Endothelial cell of umbilical vein (primary cell): ENCODE measurements at regions not wholly inside any gene's neighbourhood (a gene's known extent, or its start where the extent isn't known, plus 50 kb on each side); places are given as distances from the start of the nearest gene placed in this dataset.

ENCODE experiments used
- BruUV-seq: library from RNA; stranded (reverse); fragments of 400-500 nt; replicated peaks from 2 replicates; lab custom pipeline; 2021; lab: Mats Ljungman, UMichigan
- CTCF ChIA-PET: fragments of 300-600, 350-600 bp; sonication (Branson Sonifier 250); formaldehyde crosslinking; loops from one replicate; lab custom pipeline; 2021; ENCODE audit warnings: antibody characterized with exemption, inconsistent platforms; lab: Charles Lee
- POLR2A ChIA-PET: fragments of 300-600, 350-600 bp; sonication (Branson Sonifier 250); formaldehyde crosslinking; loops from one replicate; lab custom pipeline; 2021; ENCODE audit warnings: antibody characterized with exemption, inconsistent platforms; lab: Charles Lee
- DNase-seq: peaks from one replicate; pipeline ENCODE4 v3.0.0-alpha.2; 2011; ENCODE audit warnings: low read depth, low spot score
- FAIRE-seq: peaks from 2 replicates; lab custom pipeline; 2011; peaks lifted over from hg19 to GRCh38; lab: Jason Lieb, UNC
- H2AFZ ChIP-seq: 2 replicates; pipeline ENCODE4 v1.6.0; 2012; ENCODE audit warnings: low read depth, low read length, control low read depth, inconsistent platforms
- H3K27ac ChIP-seq: 2 replicates; pipeline ENCODE4 v1.5.1; 2011; ENCODE audit warnings: low read depth, mild to moderate bottlenecking, control low read depth, low read length, moderate library complexity; ENCODE audit not compliant: insufficient read depth
- H3K27me3 ChIP-seq, 2 experiments: 2 replicates each; pipeline versions ENCODE4 v1.6.0 to v1.6.1; 2011; ENCODE audit warnings: low read length in 2 of 2, mixed read lengths in 1 of 2; ENCODE audit not compliant: control insufficient read depth in 2 of 2, insufficient read depth in 2 of 2
- H3K36me3 ChIP-seq, 2 experiments: 2 replicates in 1 of 2; 3 replicates in 1 of 2; pipeline ENCODE4 v1.5.1; 2011; ENCODE audit warnings: low read length in 2 of 2, mild to moderate bottlenecking in 1 of 2, moderate library complexity in 1 of 2; ENCODE audit not compliant: control insufficient read depth in 2 of 2, insufficient read depth in 2 of 2; ENCODE audit errors: extremely low read depth in 1 of 2
- H3K4me1 ChIP-seq: 3 replicates; pipeline ENCODE4 v1.5.1; 2011; ENCODE audit warnings: mild to moderate bottlenecking, low read length; ENCODE audit not compliant: control insufficient read depth, insufficient read depth; ENCODE audit errors: extremely low read depth
- H3K4me2 ChIP-seq: 2 replicates; pipeline ENCODE4 v1.6.1; 2011; ENCODE audit warnings: low read length, control low read depth, mixed read lengths; ENCODE audit not compliant: insufficient read depth
- H3K4me3 ChIP-seq, 3 experiments: fragments of 200-600 bp in 1 of 3; sonication (generic), shearing (Covaris generic) in 1 of 3; replicated peaks in 1 of 3; 2 replicates each; pipeline ENCODE4 v1.5.1; 2011 to 2016; ENCODE audit warnings: control low read depth in 3 of 3, low read length in 3 of 3, mild to moderate bottlenecking in 2 of 3, inconsistent platforms in 1 of 3, low read depth in 1 of 3, moderate library complexity in 1 of 3; ENCODE audit not compliant: insufficient read depth in 1 of 3
- H3K79me2 ChIP-seq: 2 replicates; pipeline ENCODE4 v1.6.0; 2012; ENCODE audit warnings: low read length, inconsistent platforms; ENCODE audit not compliant: control insufficient read depth, insufficient read depth
- H3K9ac ChIP-seq: replicated peaks from 2 replicates; pipeline ENCODE3; 2011; ENCODE audit warnings: low read length, control low read depth; ENCODE audit not compliant: insufficient read depth; ENCODE audit errors: extremely low read depth
- H3K9me1 ChIP-seq: replicated peaks from 3 replicates; pipeline ENCODE4 v1.6.0; 2011; ENCODE audit warnings: mild to moderate bottlenecking, low read length; ENCODE audit not compliant: control insufficient read depth, insufficient read depth; ENCODE audit errors: extremely low read depth
- H3K9me3 ChIP-seq: replicated peaks from 2 replicates; pipeline ENCODE4 v1.5.1; 2012; ENCODE audit warnings: low read length, inconsistent platforms; ENCODE audit not compliant: control insufficient read depth, insufficient read depth
- H4K20me1 ChIP-seq: replicated peaks from 2 replicates; pipeline ENCODE3; 2011; ENCODE audit warnings: mild to moderate bottlenecking, low read length; ENCODE audit not compliant: control insufficient read depth, insufficient read depth; ENCODE audit errors: extremely low read depth
- EZH2 ChIP-seq: IDR thresholded peaks from 2 replicates; pipeline ENCODE4 v1.6.1; 2012; ENCODE audit warnings: borderline replicate concordance, low read depth, mild to moderate bottlenecking, moderate library complexity, low read length, inconsistent platforms; ENCODE audit not compliant: severe bottlenecking
- FOS ChIP-seq: IDR thresholded peaks from 2 replicates; pipeline ENCODE4 v1.6.1; 2011; ENCODE audit warnings: mild to moderate bottlenecking, low read length, moderate library complexity, borderline replicate concordance; ENCODE audit not compliant: insufficient read depth
- GATA2 ChIP-seq: IDR thresholded peaks from 2 replicates; pipeline ENCODE4 v1.7.0; 2011; ENCODE audit warnings: low read depth, mild to moderate bottlenecking, moderate library complexity, mixed read lengths, low read length; ENCODE audit not compliant: insufficient read length, insufficient read depth
- JUN ChIP-seq: IDR thresholded peaks from 2 replicates; pipeline ENCODE4 v1.6.1; 2011; ENCODE audit warnings: borderline replicate concordance, low read depth; ENCODE audit not compliant: insufficient read length, insufficient read depth
- MAX ChIP-seq: IDR thresholded peaks from 2 replicates; pipeline ENCODE4 v1.6.1; 2011; ENCODE audit not compliant: insufficient read depth, insufficient read length
- MYC ChIP-seq: IDR thresholded peaks from one replicate; pipeline ENCODE4 v1.6.1; 2011; ENCODE audit warnings: mild to moderate bottlenecking, low read depth, low read length
- POLR2A ChIP-seq: IDR thresholded peaks from 2 replicates; pipeline ENCODE4 v1.6.1; 2012; ENCODE audit warnings: low read depth, mild to moderate bottlenecking, control low read depth, low read length
- dilution Hi-C: fragments of 300-500 bp; cut with MboI; formaldehyde crosslinking; loops from one replicate; pipeline ENCODE4 v1.15.0; 2019; ENCODE audit warnings: low sequenced_read_pairs; ENCODE audit not compliant: extremely low pct_ligation_motif_present
- intact Hi-C: fragments of 100-400 bp; cut with micrococcal nuclease; formaldehyde crosslinking; loops from one replicate; pipeline ENCODE4 v1.10.0; 2022
- TF ChIP-seq, protein P1 (sequence below), 2 donors: IDR thresholded peaks; 1 replicate in 1 of 2; 2 replicates in 1 of 2; pipeline ENCODE4 v1.5.1; 2011; ENCODE audit warnings: low read length in 2 of 2, mild to moderate bottlenecking in 2 of 2, moderate library complexity in 2 of 2, control low read depth in 1 of 2, inconsistent platforms in 1 of 2, low read depth in 1 of 2; ENCODE audit not compliant: insufficient read depth in 1 of 2; ENCODE audit errors: extremely low read depth in 1 of 2

DNA sequence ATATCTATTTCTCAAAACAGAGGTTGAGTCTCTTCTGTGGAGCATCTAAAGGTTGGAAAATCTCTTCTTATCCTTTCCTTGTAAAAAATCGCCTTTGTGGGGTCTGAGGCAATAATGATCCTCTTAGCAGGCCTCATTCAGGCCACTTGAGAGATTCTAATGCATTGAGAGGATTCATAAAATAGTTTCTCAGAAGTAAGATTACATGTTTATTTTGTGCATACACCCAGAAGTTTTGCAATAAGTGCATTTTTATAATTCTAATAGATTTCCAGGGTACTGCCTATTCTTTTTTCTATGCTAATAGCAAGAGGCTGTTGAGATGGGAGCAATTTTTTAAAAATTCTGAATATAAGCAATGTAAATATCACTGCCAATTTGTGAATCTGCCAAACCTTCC, 342.2 kb upstream of the KLF12 start:
- no peaks in the 10 kb centered on the region for H3K4me1 ChIP-seq
- DNase-seq (no peak), FAIRE-seq (no peak)
- dilution Hi-C loops (no loop called here), intact Hi-C loops (no loop called here)
- POLR2A ChIA-PET: no interaction called here
- no peaks in the 10 kb centered on the region for H3K36me3 ChIP-seq
- TF ChIP-seq EZH2: no peak
- no peak for TF ChIP-seq FOS
- TF ChIP-seq MAX: no peak
- no peak overlapping the region for H3K27ac ChIP-seq
- H3K4me3 ChIP-seq: no peak overlapping the region
- CTCF ChIA-PET: no interaction called here
- H3K9me1 ChIP-seq: no peaks in the 10 kb centered on the region
- no peaks in the 10 kb centered on the region for H3K27me3 ChIP-seq
- no peaks in the 10 kb centered on the region for H4K20me1 ChIP-seq
- H3K79me2 ChIP-seq: no peaks in the 10 kb centered on the region
- H2AFZ ChIP-seq: no peak overlapping the region
- no peaks in the 10 kb centered on the region for H3K9me3 ChIP-seq
- H3K9ac ChIP-seq: no peak overlapping the region
- no TSS peak for BruUV-seq
- H3K4me2 ChIP-seq: no peak overlapping the region

DNA sequence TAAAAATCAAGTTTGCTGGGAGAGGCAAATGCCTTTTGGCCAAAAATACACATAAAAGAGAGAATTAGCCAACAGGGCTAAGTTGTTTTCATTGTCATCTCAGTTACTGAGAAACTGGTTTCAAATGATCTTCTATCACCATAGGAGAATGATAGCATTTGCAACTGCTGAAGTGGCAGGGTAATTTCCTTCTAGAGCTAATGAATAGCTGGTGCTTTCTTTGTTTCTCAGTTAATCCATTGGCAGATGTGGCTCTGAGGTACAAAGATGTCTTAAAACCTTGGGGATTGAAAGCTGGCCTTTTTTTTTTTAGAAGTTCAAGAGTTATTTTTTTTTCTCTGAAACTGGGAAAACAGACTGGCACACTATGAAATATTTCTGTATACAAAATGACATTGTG, 332.7 kb upstream of the KLF12 start:
- DNase-seq (no peak), FAIRE-seq (no peak)
- intact Hi-C loops: no loop called here
- ChIA-PET POLR2A (no interaction called here), CTCF (no interaction called here)
- Histone ChIP-seq H2AFZ (no peak overlapping the region), H3K9me1 (no peaks in the 10 kb centered on the region), H3K4me1 (no peaks in the 10 kb centered on the region), H4K20me1 (no peaks in the 10 kb centered on the region), H3K4me3 (no peak overlapping the region), H3K9ac (no peak overlapping the region), H3K4me2 (no peak overlapping the region), H3K79me2 (no peaks in the 10 kb centered on the region), H3K27me3 (no peaks in the 10 kb centered on the region), H3K9me3 (no peaks in the 10 kb centered on the region), H3K27ac (no peak overlapping the region), H3K36me3 (no peaks in the 10 kb centered on the region)
- no peak for TF ChIP-seq MAX
- TF ChIP-seq JUN: no peak
- no peak for TF ChIP-seq MYC
- TF ChIP-seq POLR2A: no peak
- no peak for TF ChIP-seq EZH2
- TF ChIP-seq, protein P1, sequence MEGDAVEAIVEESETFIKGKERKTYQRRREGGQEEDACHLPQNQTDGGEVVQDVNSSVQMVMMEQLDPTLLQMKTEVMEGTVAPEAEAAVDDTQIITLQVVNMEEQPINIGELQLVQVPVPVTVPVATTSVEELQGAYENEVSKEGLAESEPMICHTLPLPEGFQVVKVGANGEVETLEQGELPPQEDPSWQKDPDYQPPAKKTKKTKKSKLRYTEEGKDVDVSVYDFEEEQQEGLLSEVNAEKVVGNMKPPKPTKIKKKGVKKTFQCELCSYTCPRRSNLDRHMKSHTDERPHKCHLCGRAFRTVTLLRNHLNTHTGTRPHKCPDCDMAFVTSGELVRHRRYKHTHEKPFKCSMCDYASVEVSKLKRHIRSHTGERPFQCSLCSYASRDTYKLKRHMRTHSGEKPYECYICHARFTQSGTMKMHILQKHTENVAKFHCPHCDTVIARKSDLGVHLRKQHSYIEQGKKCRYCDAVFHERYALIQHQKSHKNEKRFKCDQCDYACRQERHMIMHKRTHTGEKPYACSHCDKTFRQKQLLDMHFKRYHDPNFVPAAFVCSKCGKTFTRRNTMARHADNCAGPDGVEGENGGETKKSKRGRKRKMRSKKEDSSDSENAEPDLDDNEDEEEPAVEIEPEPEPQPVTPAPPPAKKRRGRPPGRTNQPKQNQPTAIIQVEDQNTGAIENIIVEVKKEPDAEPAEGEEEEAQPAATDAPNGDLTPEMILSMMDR (IDR thresholded peaks at IDR 0.05; ENCODE audit: extremely low read depth in 1 of 2, insufficient read depth in 1 of 2, low read depth in 1 of 2, low read length in 2 of 2): no peak
- no peak for TF ChIP-seq GATA2
- BruUV-seq: no TSS peak
- dilution Hi-C loops: no loop called here
